HCT116 (cell line): ENCODE measurements at regions not wholly inside any gene's neighbourhood (a gene's known extent, or its start where the extent isn't known, plus 50 kb on each side); places are given as distances from the start of the nearest gene placed in this dataset.
"Not testable (repeated sequence)": the region's sequence is repeated elsewhere in the genome, so short reads cannot be mapped to it uniquely, and the experiment has no call there.

Source experiments
- ATAC-seq: fragments of 200-7000 bp; cut with Tn5 transposase; 2 replicates; pipeline ENCODE4 v1.9.1; 2020; ENCODE audit warnings: mild to moderate bottlenecking, moderate library complexity
- BruUV-seq: library from RNA; stranded (reverse); fragments of 400-500 nt; replicated peaks from 2 replicates; lab custom pipeline; 2021; lab: Mats Ljungman, UMichigan
- CTCF ChIA-PET: fragments of 300-600 bp; sonication (Branson Sonifier 250); formaldehyde crosslinking; loops from one replicate; lab custom pipeline; 2021; ENCODE audit warnings: antibody characterized with exemption; lab: Charles Lee
- POLR2A ChIA-PET: fragments of 300-600, 350-600 bp; sonication (Branson Sonifier 250); formaldehyde crosslinking; loops from one replicate; lab custom pipeline; 2021; ENCODE audit warnings: antibody characterized with exemption; lab: Charles Lee
- RAD21 ChIA-PET, 2 experiments: fragments of 300-600 bp; sonication (Branson Sonifier 250); formaldehyde crosslinking; loops; one replicate each; lab custom pipeline; 2023; ENCODE audit warnings: low total read pairs in 2 of 2; ENCODE audit not compliant: uncharacterized antibody in 2 of 2, unreplicated experiment in 2 of 2, low non-redundant PET in 1 of 2; lab: Charles Lee
- DNase-seq: peaks from one replicate; pipeline ENCODE4 v3.0.0-alpha.2; 2010; ENCODE audit warnings: low read depth, low spot score
- H2AFZ ChIP-seq: fragments of 200-600 bp; shearing (Covaris generic), sonication (generic); 2 replicates; pipeline ENCODE4 v1.6.1; 2017; ENCODE audit warnings: low read depth, mixed run types, mixed read lengths, antibody characterized with exemption, low read length; ENCODE audit not compliant: poor library complexity, severe bottlenecking
- H3K27ac ChIP-seq: 2 replicates; pipeline ENCODE4 v1.5.1; 2012; ENCODE audit warnings: low read depth, low read length
- H3K27me3 ChIP-seq: fragments of 200-600 bp; sonication (generic); 2 replicates; pipeline ENCODE4 v1.6.1; 2016; ENCODE audit warnings: mixed run types, low read length, mixed read lengths; ENCODE audit not compliant: insufficient read depth
- H3K36me3 ChIP-seq, 2 experiments: fragments of 200-500 bp in 1 of 2; fragments of 200-600 bp in 1 of 2; sonication (Bioruptor generic) in 1 of 2; sonication (generic) in 1 of 2; 2 replicates each; pipeline versions ENCODE4 v1.5.1 to v1.6.1; 2014 to 2016; ENCODE audit warnings: low read length in 2 of 2, inconsistent platforms in 1 of 2, mixed read lengths in 1 of 2, mixed run types in 1 of 2; ENCODE audit not compliant: insufficient read depth in 2 of 2, control insufficient read depth in 1 of 2
- H3K4me1 ChIP-seq, 2 experiments: fragments of 200-600 bp in 1 of 2; sonication (generic) in 1 of 2; 2 replicates each; pipeline versions ENCODE4 v1.5.1 to v1.6.1; 2012 to 2017; ENCODE audit warnings: low read length in 2 of 2, inconsistent platforms in 1 of 2, mild to moderate bottlenecking in 1 of 2, mixed read lengths in 1 of 2, mixed run types in 1 of 2, moderate library complexity in 1 of 2; ENCODE audit not compliant: insufficient read depth in 2 of 2, control insufficient read depth in 1 of 2
- H3K4me2 ChIP-seq: fragments of 200-600 bp; sonication (generic); 2 replicates; pipeline ENCODE4 v1.6.1; 2017; ENCODE audit warnings: mixed run types, low read length, mixed read lengths
- H3K4me3 ChIP-seq, 2 experiments: fragments of 200-600 bp in 1 of 2; sonication (generic) in 1 of 2; replicated peaks in 1 of 2; 2 replicates each; pipeline ENCODE4 v1.5.1; 2011 to 2016; ENCODE audit warnings: low read length in 2 of 2, control low read depth in 1 of 2, low read depth in 1 of 2, mild to moderate bottlenecking in 1 of 2, mixed read lengths in 1 of 2, mixed run types in 1 of 2
- H3K79me2 ChIP-seq: fragments of 200-600 bp; sonication (generic); 2 replicates; pipeline ENCODE4 v1.6.1; 2017; ENCODE audit warnings: mild to moderate bottlenecking, mixed run types, low read length, moderate library complexity, mixed read lengths; ENCODE audit not compliant: insufficient read depth
- H3K9ac ChIP-seq: fragments of 200-600 bp; sonication (generic); 2 replicates; pipeline ENCODE4 v1.6.1; 2016; ENCODE audit warnings: low read length, mixed read lengths
- H3K9me2 ChIP-seq: fragments of 200-600 bp; sonication (generic), shearing (Covaris generic); 2 replicates; pipeline ENCODE4 v1.6.1; 2017; ENCODE audit warnings: mixed run types, mild to moderate bottlenecking, moderate library complexity; ENCODE audit not compliant: insufficient read depth
- H3K9me3 ChIP-seq, 2 experiments: fragments of 200-500 bp in 1 of 2; fragments of 200-600 bp in 1 of 2; sonication (Bioruptor generic) in 1 of 2; sonication (generic) in 1 of 2; 2 replicates each; pipeline ENCODE4 v1.6.1; 2014 to 2017; ENCODE audit warnings: low read length in 2 of 2, mixed read lengths in 2 of 2, inconsistent platforms in 1 of 2, low read depth in 1 of 2, mild to moderate bottlenecking in 1 of 2, mixed run types in 1 of 2, moderate library complexity in 1 of 2; ENCODE audit not compliant: control insufficient read depth in 1 of 2, insufficient read depth in 1 of 2
- H4K20me1 ChIP-seq: fragments of 200-600 bp; sonication (generic), shearing (Covaris generic); 2 replicates; pipeline ENCODE4 v1.6.1; 2017; ENCODE audit warnings: mixed run types, mild to moderate bottlenecking, moderate library complexity; ENCODE audit not compliant: insufficient read depth
- CBX3 ChIP-seq: IDR thresholded peaks from 2 replicates; pipeline ENCODE4 v1.6.1; 2012; ENCODE audit warnings: low read depth
- EGR1 ChIP-seq: IDR thresholded peaks from 2 replicates; pipeline ENCODE4 v1.6.1; 2012; ENCODE audit warnings: low read depth
- ELF1 ChIP-seq: IDR thresholded peaks from 2 replicates; pipeline ENCODE4 v1.6.1; 2012; ENCODE audit warnings: low read depth, borderline replicate concordance
- EZH2 ChIP-seq: fragments of 200-600 bp; sonication (generic); IDR thresholded peaks from 2 replicates; pipeline ENCODE4 v1.6.1; 2017; ENCODE audit warnings: antibody characterized with exemption, mixed run types
- ZFX ChIP-seq: fragments of 450-650 bp; IDR thresholded peaks from 2 replicates; pipeline ENCODE4 v1.6.1; 2017
- intact Hi-C: fragments of 100-400 bp; cut with micrococcal nuclease; formaldehyde crosslinking; loops from 2 replicates; pipeline ENCODE4 v1.10.0; 2022
- TF ChIP-seq, protein P1 (sequence below): IDR thresholded peaks from 2 replicates; pipeline ENCODE4 v1.6.1; 2011; ENCODE audit warnings: mild to moderate bottlenecking, low read length, moderate library complexity; ENCODE audit not compliant: insufficient replicate concordance; ENCODE audit errors: extremely low read depth
- TF ChIP-seq, protein P2 (sequence below): IDR thresholded peaks from 2 replicates; pipeline ENCODE4 v1.6.1; 2012
- TF ChIP-seq, protein P3 (sequence below): IDR thresholded peaks from 2 replicates; pipeline ENCODE4 v1.6.1; 2012; ENCODE audit warnings: low read depth

DNA sequence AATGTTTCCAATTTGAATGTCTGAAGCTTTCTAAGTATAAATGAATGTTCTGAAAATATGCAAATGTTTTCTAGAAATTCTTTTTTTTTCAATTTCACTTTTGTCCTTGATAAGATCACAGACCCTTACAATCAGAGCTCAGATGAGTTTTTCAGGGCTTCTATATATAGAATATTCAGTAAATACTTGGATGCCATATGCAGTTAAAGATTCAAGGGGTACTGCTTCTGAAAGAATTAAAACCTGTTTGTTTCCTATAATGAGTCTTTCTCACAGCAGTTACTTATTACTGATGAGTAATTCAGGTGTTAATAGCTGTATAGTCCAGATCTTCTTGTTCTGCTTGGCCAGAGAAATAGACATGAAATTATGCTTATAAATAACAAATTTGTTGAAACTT, 812.6 kb downstream of the ZPLD1 start:
- no TSS peak for BruUV-seq
- Histone ChIP-seq H3K27ac (no peak overlapping the region), H3K4me1 (no peaks in the 10 kb centered on the region), H3K9ac (no peak overlapping the region)
- POLR2A ChIA-PET: no interaction called here
- TF ChIP-seq CBX3 (no peak), EZH2 (no peak), ELF1 (no peak)
- TF ChIP-seq, all 23 proteins: peak for 0
- no peak overlapping the region for H3K4me2 ChIP-seq
- no peaks in the 10 kb centered on the region for H3K79me2 ChIP-seq
- H2AFZ ChIP-seq: no peak overlapping the region
- ChIA-PET CTCF (no interaction called here), RAD21 (no interaction called here)
- intact Hi-C loops: no loop called here
- ATAC-seq (no peak), DNase-seq (no peak)
- no peaks in the 10 kb centered on the region for H3K9me2 ChIP-seq
- H3K4me3 ChIP-seq: no peak overlapping the region
- no peaks in the 10 kb centered on the region for H3K27me3 ChIP-seq
- H3K9me3 ChIP-seq: no peaks in the 10 kb centered on the region
- no peaks in the 10 kb centered on the region for H3K36me3 ChIP-seq
- H4K20me1 ChIP-seq: no peaks in the 10 kb centered on the region

DNA sequence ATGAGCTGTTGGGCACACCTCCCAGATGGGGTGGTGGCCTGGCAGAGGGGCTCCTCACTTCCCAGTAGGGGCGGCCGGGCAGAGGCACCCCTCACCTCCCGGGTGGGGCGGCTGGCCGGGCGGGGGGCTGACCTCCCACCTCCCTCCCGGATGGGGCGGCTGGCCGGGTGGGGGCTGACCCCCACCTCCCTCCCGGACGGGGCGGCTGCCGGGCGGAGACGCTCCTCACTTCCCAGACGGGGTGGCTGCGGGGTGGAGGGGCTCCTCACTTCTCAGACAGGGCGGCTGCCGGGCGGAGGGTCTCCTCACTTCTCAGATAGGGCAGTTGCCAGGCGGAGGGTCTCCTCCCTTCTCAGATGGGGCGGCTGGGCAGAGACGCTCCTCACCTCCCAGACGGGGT, 820.0 kb downstream of the ZPLD1 start:
- H3K4me3 ChIP-seq, H3K9ac ChIP-seq, H3K36me3 ChIP-seq, DNase-seq, H3K27me3 ChIP-seq, H3K9me2 ChIP-seq, ATAC-seq, H2AFZ ChIP-seq, RAD21 ChIA-PET, BruUV-seq, intact Hi-C loops, H3K4me1 ChIP-seq, CTCF ChIA-PET, H3K9me3 ChIP-seq, H3K4me2 ChIP-seq, H3K27ac ChIP-seq, H3K79me2 ChIP-seq, H4K20me1 ChIP-seq, POLR2A ChIA-PET: not testable (repeated sequence)

DNA sequence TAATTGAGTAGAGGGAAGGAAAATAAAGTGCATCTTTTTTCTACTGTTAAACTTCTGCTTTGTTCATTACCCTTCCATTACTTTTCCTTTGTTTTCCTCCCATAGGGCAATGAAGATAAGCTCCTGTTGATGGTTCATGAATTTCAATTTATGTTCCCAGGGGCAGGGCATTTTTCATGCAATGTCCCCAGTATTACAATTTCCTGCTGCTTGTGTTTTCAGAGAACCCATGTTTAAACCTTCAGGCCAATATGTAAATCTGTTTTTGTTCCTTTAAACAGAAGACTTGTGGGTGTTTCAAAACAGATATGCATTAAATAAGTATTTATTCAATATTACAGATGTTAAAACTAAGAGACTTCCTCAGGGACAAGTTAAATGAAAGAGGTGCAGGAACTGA, 834.5 kb downstream of the ZPLD1 start:
- BruUV-seq: no TSS peak
- POLR2A ChIA-PET: no interaction called here
- TF ChIP-seq ZFX: no peak
- TF ChIP-seq, protein P1, sequence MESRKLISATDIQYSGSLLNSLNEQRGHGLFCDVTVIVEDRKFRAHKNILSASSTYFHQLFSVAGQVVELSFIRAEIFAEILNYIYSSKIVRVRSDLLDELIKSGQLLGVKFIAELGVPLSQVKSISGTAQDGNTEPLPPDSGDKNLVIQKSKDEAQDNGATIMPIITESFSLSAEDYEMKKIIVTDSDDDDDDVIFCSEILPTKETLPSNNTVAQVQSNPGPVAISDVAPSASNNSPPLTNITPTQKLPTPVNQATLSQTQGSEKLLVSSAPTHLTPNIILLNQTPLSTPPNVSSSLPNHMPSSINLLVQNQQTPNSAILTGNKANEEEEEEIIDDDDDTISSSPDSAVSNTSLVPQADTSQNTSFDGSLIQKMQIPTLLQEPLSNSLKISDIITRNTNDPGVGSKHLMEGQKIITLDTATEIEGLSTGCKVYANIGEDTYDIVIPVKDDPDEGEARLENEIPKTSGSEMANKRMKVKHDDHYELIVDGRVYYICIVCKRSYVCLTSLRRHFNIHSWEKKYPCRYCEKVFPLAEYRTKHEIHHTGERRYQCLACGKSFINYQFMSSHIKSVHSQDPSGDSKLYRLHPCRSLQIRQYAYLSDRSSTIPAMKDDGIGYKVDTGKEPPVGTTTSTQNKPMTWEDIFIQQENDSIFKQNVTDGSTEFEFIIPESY: no peak
- no peak for TF ChIP-seq EGR1
- no peak for TF ChIP-seq ELF1
- TF ChIP-seq, protein P2, sequence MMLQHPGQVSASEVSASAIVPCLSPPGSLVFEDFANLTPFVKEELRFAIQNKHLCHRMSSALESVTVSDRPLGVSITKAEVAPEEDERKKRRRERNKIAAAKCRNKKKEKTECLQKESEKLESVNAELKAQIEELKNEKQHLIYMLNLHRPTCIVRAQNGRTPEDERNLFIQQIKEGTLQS: no peak
- TF ChIP-seq, protein P3, sequence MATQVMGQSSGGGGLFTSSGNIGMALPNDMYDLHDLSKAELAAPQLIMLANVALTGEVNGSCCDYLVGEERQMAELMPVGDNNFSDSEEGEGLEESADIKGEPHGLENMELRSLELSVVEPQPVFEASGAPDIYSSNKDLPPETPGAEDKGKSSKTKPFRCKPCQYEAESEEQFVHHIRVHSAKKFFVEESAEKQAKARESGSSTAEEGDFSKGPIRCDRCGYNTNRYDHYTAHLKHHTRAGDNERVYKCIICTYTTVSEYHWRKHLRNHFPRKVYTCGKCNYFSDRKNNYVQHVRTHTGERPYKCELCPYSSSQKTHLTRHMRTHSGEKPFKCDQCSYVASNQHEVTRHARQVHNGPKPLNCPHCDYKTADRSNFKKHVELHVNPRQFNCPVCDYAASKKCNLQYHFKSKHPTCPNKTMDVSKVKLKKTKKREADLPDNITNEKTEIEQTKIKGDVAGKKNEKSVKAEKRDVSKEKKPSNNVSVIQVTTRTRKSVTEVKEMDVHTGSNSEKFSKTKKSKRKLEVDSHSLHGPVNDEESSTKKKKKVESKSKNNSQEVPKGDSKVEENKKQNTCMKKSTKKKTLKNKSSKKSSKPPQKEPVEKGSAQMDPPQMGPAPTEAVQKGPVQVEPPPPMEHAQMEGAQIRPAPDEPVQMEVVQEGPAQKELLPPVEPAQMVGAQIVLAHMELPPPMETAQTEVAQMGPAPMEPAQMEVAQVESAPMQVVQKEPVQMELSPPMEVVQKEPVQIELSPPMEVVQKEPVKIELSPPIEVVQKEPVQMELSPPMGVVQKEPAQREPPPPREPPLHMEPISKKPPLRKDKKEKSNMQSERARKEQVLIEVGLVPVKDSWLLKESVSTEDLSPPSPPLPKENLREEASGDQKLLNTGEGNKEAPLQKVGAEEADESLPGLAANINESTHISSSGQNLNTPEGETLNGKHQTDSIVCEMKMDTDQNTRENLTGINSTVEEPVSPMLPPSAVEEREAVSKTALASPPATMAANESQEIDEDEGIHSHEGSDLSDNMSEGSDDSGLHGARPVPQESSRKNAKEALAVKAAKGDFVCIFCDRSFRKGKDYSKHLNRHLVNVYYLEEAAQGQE: no peak

More for the DNA sequence above, 834.5 kb downstream of the ZPLD1 start:
- no peaks in the 10 kb centered on the region for H3K4me1 ChIP-seq
- ATAC-seq (no peak), DNase-seq (no peak)
- intact Hi-C loops: no loop called here
- H3K27me3 ChIP-seq: no peaks in the 10 kb centered on the region
- no peak overlapping the region for H2AFZ ChIP-seq
- no peaks in the 10 kb centered on the region for H3K79me2 ChIP-seq
- H3K4me3 ChIP-seq: no peak overlapping the region
- RAD21 ChIA-PET: no interaction called here
- H3K36me3 ChIP-seq: no peaks in the 10 kb centered on the region
- CTCF ChIA-PET: no interaction called here
- peaks cover 5% of the 10 kb centered on the region; the same call in 1 of the 2 replicates for H3K9me2 ChIP-seq
- H3K9ac ChIP-seq: no peak overlapping the region
- no peaks in the 10 kb centered on the region for H4K20me1 ChIP-seq
- no peak overlapping the region for H3K4me2 ChIP-seq
- H3K9me3 ChIP-seq: peaks cover 0 to 4% of the 10 kb centered on the region in 2 experiments; a peak in 1 of 4 replicates
- no peak overlapping the region for H3K27ac ChIP-seq
